Heart right ventricle (tissue), 16 donors: ENCODE measurements at regions not wholly inside any gene's neighbourhood (a gene's known extent, or its start where the extent isn't known, plus 50 kb on each side); places are given as distances from the start of the nearest gene placed in this dataset.

Source experiments
- ATAC-seq, 8 donors: fragments of 200-7000 bp; cut with Tn5 transposase; one replicate each; pipeline ENCODE4 v1.9.1; 2020; ENCODE audit warnings: mild to moderate bottlenecking in 8 of 8, moderate library complexity in 8 of 8, moderate number of reproducible peaks in 1 of 8
- DNase-seq, 2 donors: peaks; one replicate each; pipeline ENCODE4 v3.0.0-alpha.2; 2020
- H3K27ac ChIP-seq, 10 donors: fragments of 200-600 bp; sonication (generic) in 2 of 10; one replicate each; pipeline versions ENCODE4 v1.5.0 to v1.8.0; 2020 to 2022; ENCODE audit warnings: mild to moderate bottlenecking in 3 of 10
- H3K27me3 ChIP-seq, 7 donors: fragments of 200-600 bp; one replicate each; pipeline ENCODE4 v1.8.0; 2021 to 2022; ENCODE audit warnings: mild to moderate bottlenecking in 2 of 7
- H3K36me3 ChIP-seq, 9 donors: fragments of 200-600 bp; sonication (generic) in 1 of 9; one replicate each; pipeline versions ENCODE4 v1.5.0 to v1.8.0; 2020 to 2022; ENCODE audit warnings: mild to moderate bottlenecking in 2 of 9
- H3K4me1 ChIP-seq, 9 donors: fragments of 200-600 bp; sonication (generic) in 1 of 9; one replicate each; pipeline versions ENCODE4 v1.5.0 to v1.8.0; 2020 to 2022; ENCODE audit warnings: mild to moderate bottlenecking in 4 of 9
- H3K4me3 ChIP-seq, 10 donors: fragments of 200-600 bp; sonication (generic) in 2 of 10; one replicate each; pipeline versions ENCODE4 v1.5.0 to v1.8.0; 2020 to 2022; ENCODE audit warnings: mild to moderate bottlenecking in 7 of 10, moderate library complexity in 2 of 10
- H3K9me3 ChIP-seq, 11 donors: fragments of 200-600 bp in 10 of 11; sonication (generic) in 2 of 11; one replicate each; pipeline versions ENCODE4 v1.5.0 to v1.8.0; 2013 to 2022; ENCODE audit warnings: mild to moderate bottlenecking in 2 of 11, control low read depth in 1 of 11, moderate library complexity in 1 of 11
- CTCF ChIP-seq, 9 donors: fragments of 200-600 bp; sonication (generic) in 2 of 9; IDR thresholded peaks; one replicate each; pipeline versions ENCODE4 v1.5.0 to v1.8.0; 2021 to 2022; ENCODE audit warnings: antibody characterized with exemption in 9 of 9, mild to moderate bottlenecking in 5 of 9, moderate library complexity in 1 of 9
- WGBS, 2 donors: extraction: QIAGEN DNeasy Blood & Tissue Kit; methylation state at CpG; one replicate each; pipeline ENCODE4 v1.1.7; 2013; ENCODE audit warnings: inconsistent platforms in 1 of 2; 5-methylcytosine and 5-hydroxymethylcytosine counted together
- intact Hi-C, 10 donors: fragments of 100-400 bp; cut with DNase I; formaldehyde crosslinking; loops; one replicate each; pipeline versions ENCODE4 v1.11.1 to v1.14.2; 2022
- donor health status: Arrhythmogenic right ventricular cardiomyopathy.
- donor health status: ischemic (EF 13 %, LVEDD 7.1; RV severe dilation, severe dysfunction).
- donor health status: healthy with polysubstance abuse.
- donor health status: DM: no; HTN: yes; CAD: no.
- donor health status: DM: no; HTN: no; CAD: no.
- donor health status: ischemic (EF 25% LVEDD 6.9; RV normal size, moderate dysfunction).
- donor health status: ischemic (EF 25% LVEDD 5.7; RV mildly dilated, moderate dysfunction).
- donor health status: healthy.
- donor health status: DM: yes; HTN: yes; CAD: no.
- donor health status: Ischemic cardiomyopathy.
- donor health status: ischemic (EF 35%, LVEDD 5.7; RV mildly dilated, moderate dysfunction).
- donor health status: nonischemic (EF 11% LVEDD 7.7; RV severe dilation, severe dysfunction).
- donor health status: DM: yes; HTN: yes; CAD: no.
- donor health status: PGD.
- donor health status: ischemic (EF 29% LVEDD 5.4; RV normal size, mild dysfunction).
- donor health status: nonischemic (EF 23%, LVEDD 6.1; RV moderate dilation, normal function).

GRCh38 chr13:63381078-63381859 lies 1965.6 kb upstream of the PCDH20 start:
- Histone ChIP-seq H3K27me3 (no peaks in the 10 kb centered on the region), H3K4me1 (no peaks in the 10 kb centered on the region), H3K4me3 (no peak overlapping the region), H3K9me3 (peaks cover 0 to 44% (median 0%) of the 10 kb centered on the region in 11 donors), H3K36me3 (no peaks in the 10 kb centered on the region), H3K27ac (no peak overlapping the region)
- 80 to 81% methylated on average over 2 of the region's 2 CpGs for WGBS, 2 donors
- DNase-seq (no peak), ATAC-seq (no peak)
- no peak for TF ChIP-seq CTCF (IDR thresholded peaks at IDR 0.05)
- intact Hi-C loops: no loop called here

- intact Hi-C loops: no loop called here
- Histone ChIP-seq H3K27ac (no peak overlapping the region), H3K4me1 (no peaks in the 10 kb centered on the region), H3K36me3 (no peaks in the 10 kb centered on the region), H3K9me3 (peaks cover 0 to 38% (median 0%) of the 10 kb centered on the region in 11 donors), H3K27me3 (no peaks in the 10 kb centered on the region), H3K4me3 (no peak overlapping the region)
- DNase-seq: no peak
- no peak for TF ChIP-seq CTCF (IDR thresholded peaks at IDR 0.05)
- ATAC-seq: no peak
- 73 to 78% methylated on average over 2 of the region's 2 CpGs for WGBS, 2 donors
Observed at GRCh38 chr13:63377986-63378385, 1962.3 kb upstream of the PCDH20 start.

DNA sequence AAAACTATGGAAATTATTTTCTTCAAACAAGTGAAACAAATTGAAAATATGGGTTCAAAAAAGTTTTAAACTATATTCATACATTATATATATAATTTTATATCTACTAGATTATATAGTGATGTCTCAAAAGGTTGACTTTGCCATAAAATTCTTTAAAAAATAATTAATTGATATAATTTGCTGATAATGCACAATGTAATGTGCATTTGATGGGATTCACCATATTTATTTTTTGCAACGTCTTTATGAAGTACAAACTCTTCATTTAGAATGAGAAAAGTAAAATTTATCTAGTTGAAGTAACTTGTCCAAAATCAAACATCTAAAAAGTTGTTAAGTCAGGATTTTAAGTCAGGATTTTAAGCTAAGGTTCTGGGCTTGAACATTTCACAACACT lies 1954.5 kb upstream of the PCDH20 start:
- H3K9me3 ChIP-seq: peaks cover 0 to 6% (median 0%) of the 10 kb centered on the region in 11 donors
- TF ChIP-seq CTCF (IDR thresholded peaks at IDR 0.05): no peak
- DNase-seq: no peak
- intact Hi-C loops: no loop called here
- no peak overlapping the region for H3K27ac ChIP-seq
- no peaks in the 10 kb centered on the region for H3K27me3 ChIP-seq
- H3K36me3 ChIP-seq: no peaks in the 10 kb centered on the region
- 40 to 41% methylated on average over 1 of the region's 1 CpG for WGBS, 2 donors
- no peak overlapping the region for H3K4me3 ChIP-seq
- ATAC-seq: no peak
- no peaks in the 10 kb centered on the region for H3K4me1 ChIP-seq

- no peaks in the 10 kb centered on the region for H3K27me3 ChIP-seq
- H3K27ac ChIP-seq: no peak overlapping the region
- 52 to 61% methylated on average over 3 of the region's 3 CpGs for WGBS, 2 donors
Observed at GRCh38 chr13:63367522-63368198, 1952.0 kb upstream of the PCDH20 start.

More at GRCh38 chr13:63367522-63368198, 1952.0 kb upstream of the PCDH20 start:
- H3K4me3 ChIP-seq: no peak overlapping the region
- ATAC-seq (no peak), DNase-seq (no peak)
- intact Hi-C loops: loop anchor here in 1 of 10 donors (10.0 kb wide), 1 partner anchor 63 kb away; no protein-coding TSS in a partner anchor
- no peak for TF ChIP-seq CTCF (IDR thresholded peaks at IDR 0.05)
- peaks cover 0 to 6% (median 0%) of the 10 kb centered on the region in 11 donors for H3K9me3 ChIP-seq
- H3K36me3 ChIP-seq: no peaks in the 10 kb centered on the region
- no peaks in the 10 kb centered on the region for H3K4me1 ChIP-seq
